NCI-H2196 (cell line): ENCODE measurements at regions not wholly inside any gene's neighbourhood (a gene's known extent, or its start where the extent isn't known, plus 50 kb on each side); places are given as distances from the start of the nearest gene placed in this dataset.

Source experiments
- DNase-seq: peaks from one replicate; lab custom pipeline; 2025; ENCODE audit not compliant: unreplicated experiment; lab: John Stamatoyannopoulos, UW

- no peak for DNase-seq
Observed at GRCh38 chr2:65710779-65711295, 278.4 kb upstream of the SPRED2 start.

GRCh38 chr2:65710356-65710755, 278.0 kb upstream of the SPRED2 start:
- no peak for DNase-seq

- DNase-seq, result no peak
Observed at GRCh38 chr2:65708086-65708485, 275.7 kb upstream of the SPRED2 start.

GRCh38 chr2:65706411-65706810, 274.0 kb upstream of the SPRED2 start:
- no peak for DNase-seq

- no peak for DNase-seq
Observed at GRCh38 chr2:65701191-65701590, 268.8 kb upstream of the SPRED2 start.

GRCh38 chr2:65700720-65701119, 268.3 kb upstream of the SPRED2 start:
- DNase-seq, result no peak

- no peak for DNase-seq
Observed at GRCh38 chr2:65700004-65700651, 267.7 kb upstream of the SPRED2 start.

GRCh38 chr2:65691816-65692215, 259.4 kb upstream of the SPRED2 start:
- no peak for DNase-seq

- DNase-seq, result no peak
Observed at GRCh38 chr2:65688141-65688886, 255.9 kb upstream of the SPRED2 start.

GRCh38 chr2:65687614-65688013, 255.2 kb upstream of the SPRED2 start:
- DNase-seq, result no peak

- DNase-seq, result no peak
Observed at GRCh38 chr2:65686928-65687521, 254.6 kb upstream of the SPRED2 start.

- DNase-seq, result no peak
Observed at GRCh38 chr2:65681503-65681902, 249.1 kb upstream of the SPRED2 start.

- no peak for DNase-seq
Observed at GRCh38 chr2:65678779-65679391, 246.5 kb upstream of the SPRED2 start.

- DNase-seq, result no peak
Observed at GRCh38 chr2:65675350-65675749, 243.0 kb upstream of the SPRED2 start.

- DNase-seq, result no peak
Observed at GRCh38 chr2:65671670-65672242, 239.4 kb upstream of the SPRED2 start.

GRCh38 chr2:65669574-65669973, 237.2 kb upstream of the SPRED2 start:
- DNase-seq, result no peak

GRCh38 chr2:65668744-65669143, 236.3 kb upstream of the SPRED2 start:
- DNase-seq, result no peak

- no peak for DNase-seq
Observed at GRCh38 chr2:65666156-65666725, 233.8 kb upstream of the SPRED2 start.

GRCh38 chr2:65664931-65665330, 232.5 kb upstream of the SPRED2 start:
- DNase-seq, result no peak

- DNase-seq, result no peak
Observed at GRCh38 chr2:65663831-65664407, 231.5 kb upstream of the SPRED2 start.
